COLO829 (cell line): ENCODE measurements at regions not wholly inside any gene's neighbourhood (a gene's known extent, or its start where the extent isn't known, plus 50 kb on each side); places are given as distances from the start of the nearest gene placed in this dataset.
"Not testable (repeated sequence)": the region's sequence is repeated elsewhere in the genome, so short reads cannot be mapped to it uniquely, and the experiment has no call there.

Experiments
- DNase-seq: peaks from one replicate; pipeline ENCODE4 v3.0.0; 2012; ENCODE audit warnings: low spot score

- DNase-seq, result no peak
Measured at GRCh38 chr14:103232031-103232808, 101.8 kb upstream of the EIF5 start.

DNA sequence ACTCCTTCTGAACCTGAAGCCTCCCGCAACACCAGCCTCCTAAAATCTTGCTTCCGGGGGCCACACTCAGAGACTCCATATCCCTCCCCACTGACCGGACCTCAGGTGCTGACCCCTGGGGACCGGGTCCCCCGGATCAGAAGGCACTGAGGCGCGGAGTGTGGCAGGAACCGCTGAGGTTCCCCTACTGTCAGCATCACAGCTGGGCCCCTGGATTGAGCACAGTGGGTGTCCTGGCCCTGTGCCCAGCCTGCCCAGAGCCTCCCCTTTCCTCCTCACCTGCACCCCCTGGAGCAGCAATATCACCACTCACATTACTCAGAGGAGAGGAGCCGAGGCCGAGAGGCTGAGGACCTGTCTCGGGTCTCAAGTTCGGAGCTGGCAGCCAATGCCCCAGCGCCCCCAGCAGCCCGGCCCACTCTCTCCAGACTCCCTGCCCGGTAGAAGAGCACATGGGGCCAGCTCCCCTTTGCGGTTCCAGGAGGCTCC, 101.2 kb upstream of the EIF5 start:
- no peak for DNase-seq

DNA sequence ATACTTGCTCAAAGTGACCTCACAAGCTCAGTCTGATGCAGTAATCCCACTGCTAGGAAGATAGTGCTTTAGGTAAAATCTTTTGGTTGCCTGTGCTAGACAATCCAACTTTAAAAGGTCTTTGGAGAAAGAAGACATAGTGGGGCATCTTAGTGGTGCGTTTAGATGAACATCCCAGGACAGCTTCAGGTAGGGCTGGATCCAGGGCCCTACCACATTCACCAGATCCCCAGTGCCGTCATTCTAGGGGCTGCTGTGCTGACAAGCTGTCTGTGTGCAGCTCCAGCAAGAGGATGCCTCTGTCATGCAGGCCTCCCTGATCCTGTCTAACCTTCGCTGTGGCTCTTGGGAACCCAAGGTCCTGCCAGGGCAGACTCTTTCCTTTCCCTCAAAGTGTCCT, 100.7 kb upstream of the EIF5 start:
- DNase-seq, result no peak

- DNase-seq, result not testable (repeated sequence)
Measured at GRCh38 chr14:103234826-103235225, 99.2 kb upstream of the EIF5 start.

GRCh38 chr14:103235506-103235905, 98.5 kb upstream of the EIF5 start:
- DNase-seq, result not testable (repeated sequence)

GRCh38 chr14:103239751-103240150, 94.3 kb upstream of the EIF5 start:
- no peak for DNase-seq

DNA sequence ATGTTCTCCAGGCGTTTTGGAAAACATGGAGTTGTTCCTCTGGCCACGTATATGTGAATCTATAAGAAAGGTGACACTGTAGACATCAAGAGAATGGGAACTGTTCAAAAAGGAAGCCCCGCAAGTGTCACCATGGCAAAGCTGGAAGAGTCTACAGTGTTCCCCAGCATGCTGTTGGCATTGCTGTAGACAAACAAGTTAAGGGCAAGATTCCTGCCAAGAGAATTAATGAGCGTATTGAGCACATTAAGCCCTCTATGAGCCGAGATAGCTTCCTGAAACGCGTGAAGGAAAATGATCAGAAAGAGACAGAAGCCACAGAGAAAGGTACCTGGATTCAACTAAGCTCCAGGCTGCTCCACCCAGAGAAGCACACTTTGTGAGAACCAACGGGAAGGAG, 92.5 kb upstream of the EIF5 start:
- DNase-seq, result no peak

DNA sequence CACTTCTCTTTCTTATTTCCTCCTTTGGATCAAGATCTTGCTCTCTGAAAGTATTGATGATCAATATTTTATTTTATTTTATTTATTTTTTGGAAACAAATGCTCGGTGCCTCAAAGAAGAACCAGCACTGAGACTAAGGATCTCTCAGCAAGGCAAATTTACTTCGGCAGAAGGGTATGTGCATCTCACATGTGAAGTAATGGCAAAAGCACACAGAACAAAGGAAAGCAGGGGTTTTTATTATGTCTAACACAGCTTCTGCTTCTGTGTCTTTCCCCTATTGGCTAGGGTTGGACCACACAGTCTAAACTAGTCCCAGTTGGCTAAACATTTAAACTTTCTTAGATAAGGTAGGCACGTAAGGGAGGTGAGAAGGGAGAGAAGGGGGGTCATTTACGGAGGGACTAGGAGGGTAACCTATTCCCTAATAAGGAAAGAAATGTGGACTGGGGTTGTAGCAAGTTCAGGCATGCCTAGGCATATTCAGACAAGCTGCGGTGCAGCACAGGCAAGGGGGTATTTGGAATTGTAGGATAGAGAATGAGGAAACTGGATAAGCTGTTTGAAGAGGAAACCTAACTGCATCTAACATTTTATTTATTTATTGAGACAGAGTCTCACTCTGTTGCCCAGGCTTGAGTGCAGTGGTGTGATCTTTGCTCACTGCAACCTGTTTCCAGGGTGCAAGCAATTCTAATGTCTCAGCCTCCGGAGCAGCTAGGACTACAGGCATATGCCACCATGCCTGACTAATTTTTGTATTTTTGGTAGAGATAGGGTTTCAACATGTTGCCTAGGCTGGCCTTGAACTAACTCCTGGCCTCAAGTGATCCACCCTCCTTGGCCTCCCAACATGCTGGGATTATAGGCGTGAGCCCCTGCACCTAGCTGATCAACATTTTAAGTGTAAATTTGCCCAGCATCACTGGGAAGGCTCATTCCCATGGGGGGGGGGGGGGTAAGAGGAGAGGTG, 90.0 kb upstream of the EIF5 start:
- DNase-seq, result no peak

GRCh38 chr14:103245624-103246031, 88.4 kb upstream of the EIF5 start:
- DNase-seq, result not testable (repeated sequence)

GRCh38 chr14:103246070-103246469, 88.0 kb upstream of the EIF5 start:
- no peak for DNase-seq

- DNase-seq, result no peak
Measured at GRCh38 chr14:103247169-103247606, 86.8 kb upstream of the EIF5 start.

- DNase-seq, result no peak
Measured at GRCh38 chr14:103250181-103250580, 83.9 kb upstream of the EIF5 start.

DNA sequence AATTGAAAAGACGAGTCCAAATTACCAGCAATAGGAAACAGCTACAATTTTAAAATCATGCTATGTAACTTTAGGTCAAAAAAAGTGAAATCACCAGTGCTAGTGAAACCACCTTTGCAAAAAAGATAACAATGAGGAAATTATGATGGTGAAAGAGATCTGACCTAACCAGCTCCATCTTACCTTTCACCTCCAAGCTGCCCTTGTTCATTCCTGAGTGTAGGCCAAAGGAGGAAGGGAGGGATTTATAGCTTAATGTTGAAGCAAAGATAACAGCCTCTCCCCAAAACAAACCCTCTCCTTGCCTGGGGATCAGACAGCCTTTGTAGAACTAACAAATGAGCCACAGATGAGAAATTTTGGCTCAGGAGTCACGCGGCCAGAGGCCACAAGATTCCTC, 83.2 kb upstream of the EIF5 start:
- DNase-seq, result no peak

- DNase-seq, result no peak
Measured at GRCh38 chr14:103255555-103255954, 78.5 kb upstream of the EIF5 start.

- no peak for DNase-seq
Measured at GRCh38 chr14:103256406-103256805, 77.6 kb upstream of the EIF5 start.

DNA sequence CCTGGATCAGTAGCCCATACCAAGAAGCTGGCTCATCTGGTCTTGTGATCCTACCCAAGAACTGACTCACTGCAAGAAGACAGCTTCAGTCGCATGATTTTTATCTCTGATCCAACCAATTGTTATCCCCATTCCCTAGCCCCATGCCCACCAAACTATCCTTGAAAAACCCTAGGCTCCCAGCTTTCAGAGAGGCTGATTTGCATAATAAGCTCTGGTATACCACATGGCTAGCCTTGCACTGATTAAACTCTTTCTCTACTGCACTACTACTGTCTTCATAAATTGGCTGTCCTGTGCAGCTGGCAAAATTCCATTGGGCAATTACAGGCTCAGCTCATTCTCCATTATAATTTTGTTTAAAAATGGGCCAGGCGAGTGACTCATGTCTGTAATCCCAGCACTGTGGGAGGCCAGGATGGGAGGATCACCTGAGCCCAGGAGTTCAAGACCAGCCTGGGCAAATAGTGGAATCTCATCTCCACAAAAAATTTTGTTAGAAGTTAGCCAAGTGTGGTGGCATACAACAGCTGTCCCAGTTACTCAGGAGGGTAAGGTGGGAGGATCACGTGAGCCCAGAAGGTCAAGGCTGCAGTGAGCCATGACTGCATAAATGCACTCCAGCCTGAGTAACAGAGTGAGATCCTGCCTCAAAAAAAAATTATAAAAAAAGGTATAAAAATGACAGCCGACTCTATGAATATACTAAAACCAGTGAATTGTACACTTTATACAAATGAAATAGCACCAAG, 76.7 kb upstream of the EIF5 start:
- DNase-seq, result no peak

- DNase-seq, result no peak
Measured at GRCh38 chr14:103258211-103258610, 75.8 kb upstream of the EIF5 start.

- DNase-seq, result no peak
Measured at GRCh38 chr14:103259184-103259583, 74.9 kb upstream of the EIF5 start.

- DNase-seq, result no peak
Measured at GRCh38 chr14:103259801-103260628, 74.0 kb upstream of the EIF5 start.

GRCh38 chr14:103260629-103261124, 73.4 kb upstream of the EIF5 start:
- DNase-seq, result no peak
